ENCODE measurements at regions not wholly inside any gene's neighbourhood (a gene's known extent, or its start where the extent isn't known, plus 50 kb on each side); places are given as distances from the start of the nearest gene placed in this dataset.

- TF ChIP-seq EZH2phosphoT487 (IDR thresholded peaks at IDR 0.05; ENCODE audit: borderline replicate concordance, low read length) (no peak), CTCF (IDR thresholded peaks at IDR 0.05; ENCODE audit: low read depth, low read length, poor library complexity, severe bottlenecking) (no peak)
Measured at GRCh38 chr3:73718326-73719110, 93.8 kb upstream of the PDZRN3 start.
